Sigmoid colon (tissue), 6 donors: ENCODE measurements at regions not wholly inside any gene's neighbourhood (a gene's known extent, or its start where the extent isn't known, plus 50 kb on each side); places are given as distances from the start of the nearest gene placed in this dataset.

Source experiments
- DNase-seq: peaks from one replicate; pipeline ENCODE4 v3.0.0-alpha.2; 2019
- H3K27ac ChIP-seq, 4 donors: fragments of 200-600 bp; sonication (generic); one replicate each; pipeline ENCODE4 v1.5.1; 2016 to 2019; ENCODE audit warnings: mild to moderate bottlenecking in 1 of 4
- H3K27me3 ChIP-seq, 3 donors: fragments of 200-600 bp; sonication (generic); one replicate each; pipeline ENCODE4 v1.5.1; 2019; ENCODE audit warnings: mild to moderate bottlenecking in 1 of 3
- H3K36me3 ChIP-seq, 4 donors: fragments of 200-600 bp; sonication (generic); one replicate each; pipeline ENCODE4 v1.5.1; 2016 to 2019
- H3K4me1 ChIP-seq, 4 donors: fragments of 200-600 bp; sonication (generic); one replicate each; pipeline ENCODE4 v1.5.1; 2017 to 2019
- H3K4me3 ChIP-seq, 4 donors: fragments of 200-600 bp; sonication (generic); one replicate each; pipeline ENCODE4 v1.5.1; 2017 to 2019; ENCODE audit warnings: mild to moderate bottlenecking in 2 of 4, moderate library complexity in 1 of 4
- H3K9me3 ChIP-seq, 4 donors: fragments of 200-600 bp in 3 of 4; sonication (generic) in 3 of 4; one replicate each; pipeline versions ENCODE4 v1.5.1 to v1.6.1; 2013 to 2019
- CTCF ChIP-seq, 4 experiments: fragments of 450-650 bp in 3 of 4; fragments of 200-600 bp in 1 of 4; IDR thresholded peaks; one replicate each; pipeline ENCODE4 v1.5.1; 2016 to 2019; ENCODE audit warnings: antibody characterized with exemption in 4 of 4, mild to moderate bottlenecking in 3 of 4, moderate library complexity in 2 of 4
- EP300 ChIP-seq, 4 donors: sonication (generic); formaldehyde crosslinking; IDR thresholded peaks; one replicate each; pipeline ENCODE4 v1.6.1; 2017; ENCODE audit warnings: antibody characterized with exemption in 4 of 4
- POLR2A ChIP-seq, 2 donors: fragments of 450-650 bp; IDR thresholded peaks; one replicate each; pipeline ENCODE4 v1.6.1; 2016; ENCODE audit warnings: antibody characterized with exemption in 2 of 2, mild to moderate bottlenecking in 2 of 2, moderate library complexity in 2 of 2
- POLR2AphosphoS5 ChIP-seq, 4 donors: sonication (generic); formaldehyde crosslinking; IDR thresholded peaks; one replicate each; pipeline ENCODE4 v1.6.1; 2017; ENCODE audit warnings: antibody characterized with exemption in 4 of 4
- WGBS, 2 donors: extraction: QIAGEN DNeasy Blood & Tissue Kit; methylation state at CpG; one replicate each; pipeline ENCODE4 v1.1.7; 2013; 5-methylcytosine and 5-hydroxymethylcytosine counted together
- intact Hi-C: fragments of 100-400 bp; cut with DNase I; formaldehyde crosslinking; loops from one replicate; pipeline ENCODE4 v1.15.1; 2023
- donor health status: healthy with polysubstance abuse.
- donor health status: healthy.

- no peaks in the 10 kb centered on the region for H3K4me1 ChIP-seq
- no peak for DNase-seq
- no peaks in the 10 kb centered on the region for H3K36me3 ChIP-seq
- 72 to 77% methylated on average over 2 of the region's 2 CpGs for WGBS, 2 donors
- no peak overlapping the region for H3K27ac ChIP-seq
- H3K9me3 ChIP-seq = no peaks in the 10 kb centered on the region
- no peak overlapping the region for H3K4me3 ChIP-seq
- intact Hi-C loops = no loop called here
- H3K27me3 ChIP-seq = no peaks in the 10 kb centered on the region
- TF ChIP-seq CTCF (IDR thresholded peaks at IDR 0.05) (no peak), EP300 (IDR thresholded peaks at IDR 0.05) (no peak), POLR2AphosphoS5 (IDR thresholded peaks at IDR 0.05) (no peak), POLR2A (IDR thresholded peaks at IDR 0.05) (no peak)
Observed at GRCh38 chr1:14529475-14529874, 69.0 kb upstream of the KAZN start.

GRCh38 chr1:14531519-14531918, 67.0 kb upstream of the KAZN start:
- intact Hi-C loops = no loop called here
- TF ChIP-seq POLR2A (IDR thresholded peaks at IDR 0.05) = no peak
- no peak for TF ChIP-seq CTCF (IDR thresholded peaks at IDR 0.05)
- TF ChIP-seq POLR2AphosphoS5 (IDR thresholded peaks at IDR 0.05) = no peak
- no peak for TF ChIP-seq EP300 (IDR thresholded peaks at IDR 0.05)
- H3K36me3 ChIP-seq = no peaks in the 10 kb centered on the region
- no peaks in the 10 kb centered on the region for H3K9me3 ChIP-seq
- DNase-seq = no peak
- no peak overlapping the region for H3K4me3 ChIP-seq
- no peaks in the 10 kb centered on the region for H3K27me3 ChIP-seq
- no peaks in the 10 kb centered on the region for H3K4me1 ChIP-seq
- 88 to 96% methylated on average over 4 of the region's 4 CpGs for WGBS, 2 donors
- no peak overlapping the region for H3K27ac ChIP-seq

GRCh38 chr1:14535619-14536355, 62.7 kb upstream of the KAZN start:
- H3K36me3 ChIP-seq = no peaks in the 10 kb centered on the region
- intact Hi-C loops = no loop called here
- 57 to 75% methylated on average over 6 of the region's 6 CpGs for WGBS, 2 donors
- no peak overlapping the region for H3K4me3 ChIP-seq
- no peaks in the 10 kb centered on the region for H3K27me3 ChIP-seq
- no peaks in the 10 kb centered on the region for H3K9me3 ChIP-seq
- H3K4me1 ChIP-seq = no peaks in the 10 kb centered on the region
- no peak for DNase-seq
- TF ChIP-seq CTCF (IDR thresholded peaks at IDR 0.05) (no peak), POLR2A (IDR thresholded peaks at IDR 0.05) (no peak), EP300 (IDR thresholded peaks at IDR 0.05) (no peak)
- H3K27ac ChIP-seq = no peak overlapping the region

GRCh38 chr1:14538335-14538734, 60.1 kb upstream of the KAZN start:
- no peak for DNase-seq
- Histone ChIP-seq H3K27ac (no peak overlapping the region), H3K36me3 (no peaks in the 10 kb centered on the region), H3K9me3 (no peaks in the 10 kb centered on the region), H3K4me1 (no peaks in the 10 kb centered on the region), H3K4me3 (no peak overlapping the region), H3K27me3 (no peaks in the 10 kb centered on the region)
- 91 to 94% methylated on average over 4 of the region's 4 CpGs for WGBS, 2 donors
- intact Hi-C loops = no loop called here
- TF ChIP-seq CTCF (IDR thresholded peaks at IDR 0.05) (no peak), POLR2A (IDR thresholded peaks at IDR 0.05) (no peak), POLR2AphosphoS5 (IDR thresholded peaks at IDR 0.05) (no peak), EP300 (IDR thresholded peaks at IDR 0.05) (no peak)

GRCh38 chr1:14539309-14539708, 59.2 kb upstream of the KAZN start:
- no peaks in the 10 kb centered on the region for H3K27me3 ChIP-seq
- H3K27ac ChIP-seq = no peak overlapping the region
- H3K4me1 ChIP-seq = no peaks in the 10 kb centered on the region
- WGBS, 2 donors = 76 to 94% methylated on average over 3 of the region's 3 CpGs
- no peak overlapping the region for H3K4me3 ChIP-seq
- no peaks in the 10 kb centered on the region for H3K36me3 ChIP-seq
- TF ChIP-seq POLR2A (IDR thresholded peaks at IDR 0.05) = no peak
- no peak for TF ChIP-seq CTCF (IDR thresholded peaks at IDR 0.05)
- TF ChIP-seq POLR2AphosphoS5 (IDR thresholded peaks at IDR 0.05) = no peak
- no peak for TF ChIP-seq EP300 (IDR thresholded peaks at IDR 0.05)
- intact Hi-C loops = no loop called here
- no peak for DNase-seq
- no peaks in the 10 kb centered on the region for H3K9me3 ChIP-seq
